SK-N-SH treated with all-trans-retinoic acid at 6 μM for 48 hours (cell line): ENCODE measurements at regions not wholly inside any gene's neighbourhood (a gene's known extent, or its start where the extent isn't known, plus 50 kb on each side); places are given as distances from the start of the nearest gene placed in this dataset.

Source experiments
- OSR1 ChIP-seq: fragments of 250-450 bp; sonication (Bioruptor Pico); IDR thresholded peaks from 2 replicates; pipeline ENCODE4 v1.8.0; 2022; ENCODE audit warnings: moderate library complexity, mild to moderate bottlenecking, inconsistent platforms
- ZFP3 ChIP-seq: fragments of 250-450 bp; sonication (Bioruptor Pico); IDR thresholded peaks from 2 replicates; pipeline ENCODE4 v1.5.0; 2020; ENCODE audit warnings: mild to moderate bottlenecking, moderate library complexity
- ZNF8 ChIP-seq: fragments of 450-650 bp; formaldehyde crosslinking; IDR thresholded peaks from 2 replicates; pipeline ENCODE4 v1.5.0; 2020; ENCODE audit warnings: mild to moderate bottlenecking, moderate library complexity

- TF ChIP-seq ZFP3 (CRISPR knock-in tag) (no peak), ZNF8 (no peak), OSR1 (CRISPR knock-in tag) (no peak)
Observed at GRCh38 chr3:43894176-43895049, 203.7 kb downstream of the ABHD5 start.
